IPS-18c (cell line): ENCODE measurements at regions not wholly inside any gene's neighbourhood (a gene's known extent, or its start where the extent isn't known, plus 50 kb on each side); places are given as distances from the start of the nearest gene placed in this dataset.
"Not testable (repeated sequence)": the region's sequence is repeated elsewhere in the genome, so short reads cannot be mapped to it uniquely, and the experiment has no call there.

Experiments
- H3K4me3 ChIP-seq: 2 replicates; pipeline ENCODE4 v1.7.0; 2013; ENCODE audit warnings: low read depth, mild to moderate bottlenecking, low read length, moderate library complexity; ENCODE audit not compliant: insufficient read depth
- H3K9me3 ChIP-seq: one replicate; pipeline ENCODE4 v1.6.1; 2013; ENCODE audit warnings: mild to moderate bottlenecking, low read length, moderate library complexity; ENCODE audit not compliant: control insufficient read depth, insufficient read depth

DNA sequence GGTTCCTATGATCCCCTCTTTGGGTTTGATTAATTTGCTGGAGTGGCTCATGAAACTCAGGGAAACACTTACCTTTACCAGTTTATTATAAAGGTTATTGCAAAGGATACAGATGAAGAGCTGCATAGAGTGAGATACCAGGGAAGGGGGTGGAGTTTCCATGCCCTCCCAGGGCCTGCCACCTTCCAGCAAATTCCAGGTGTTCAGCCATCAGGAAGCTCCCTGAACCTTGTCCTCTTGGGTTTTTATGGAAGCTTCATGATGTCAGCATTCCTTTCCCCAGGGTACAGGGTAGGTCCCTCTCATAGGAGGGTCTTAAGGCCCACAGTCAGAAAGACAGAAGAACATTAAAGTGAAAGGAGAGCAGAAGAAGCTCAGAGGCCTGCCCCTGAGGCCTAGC is 123.9 kb upstream of the DCC start:
- Histone ChIP-seq H3K4me3 (no peak overlapping the region), H3K9me3 (no peaks in the 10 kb centered on the region)

DNA sequence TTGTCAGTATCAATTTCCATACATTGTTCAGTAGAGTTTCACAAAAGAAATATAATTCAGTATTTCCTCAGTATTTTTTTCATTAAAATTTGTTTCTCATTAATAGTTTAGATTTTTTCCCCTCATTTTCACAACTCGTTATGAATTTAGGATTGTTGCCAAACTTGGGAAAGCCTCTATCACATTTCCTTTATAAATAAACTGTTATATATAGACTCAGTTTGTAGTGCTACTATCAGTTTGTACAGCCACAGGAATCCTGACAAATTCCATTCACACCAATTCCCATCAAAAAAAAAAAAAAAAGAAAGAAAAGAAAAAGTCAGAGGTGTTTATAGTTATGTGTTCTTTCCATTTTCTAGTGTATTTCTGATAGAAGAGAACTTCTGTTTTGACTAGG is 123.3 kb upstream of the DCC start:
- Histone ChIP-seq H3K9me3 (no peaks in the 10 kb centered on the region), H3K4me3 (no peak overlapping the region)

DNA sequence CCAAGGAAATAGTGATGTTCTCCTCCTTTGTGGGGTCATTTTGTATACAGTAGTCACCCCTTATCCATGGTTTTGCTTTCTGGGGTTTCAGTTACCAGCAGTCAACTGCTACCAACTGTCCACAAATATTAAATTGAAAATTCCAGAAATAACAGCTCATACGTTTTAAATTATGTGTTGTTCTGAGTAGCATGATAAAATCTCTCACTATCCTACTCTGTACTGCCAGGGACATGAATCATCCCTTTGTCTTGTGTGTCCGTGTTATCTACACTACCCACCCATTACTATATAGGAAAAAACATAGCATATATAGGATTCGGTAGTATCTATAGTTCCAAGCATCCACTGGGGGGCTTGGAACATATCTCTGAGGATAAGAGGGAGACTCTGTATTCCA is 120.9 kb upstream of the DCC start:
- H3K4me3 ChIP-seq = no peak overlapping the region
- H3K9me3 ChIP-seq = no peaks in the 10 kb centered on the region

DNA sequence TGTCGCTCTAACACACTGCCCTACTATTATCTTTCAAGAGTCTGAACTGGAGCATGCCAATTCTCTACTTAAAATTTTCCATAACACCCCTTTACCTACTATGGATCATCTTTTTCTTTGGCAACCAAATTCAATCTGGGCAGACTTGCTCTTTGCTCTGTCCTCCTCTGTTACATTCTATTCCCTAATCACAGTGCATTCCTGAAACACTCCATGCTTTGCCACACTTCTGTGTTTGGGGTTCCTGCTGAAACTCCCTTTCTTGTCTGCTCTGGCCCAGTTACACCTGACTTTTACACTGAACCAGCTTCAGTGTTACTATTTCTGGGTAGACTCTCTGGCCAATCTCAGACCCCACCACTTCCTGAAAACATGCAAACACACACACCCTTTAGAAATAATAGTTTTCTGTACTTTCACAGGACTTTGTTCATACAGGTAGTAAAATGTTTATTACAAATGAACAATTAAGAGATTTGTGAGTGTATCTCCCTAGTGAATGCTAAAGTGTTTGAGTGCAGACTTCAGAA is 119.9 kb upstream of the DCC start:
- Histone ChIP-seq H3K4me3 (no peak overlapping the region), H3K9me3 (no peaks in the 10 kb centered on the region)

DNA sequence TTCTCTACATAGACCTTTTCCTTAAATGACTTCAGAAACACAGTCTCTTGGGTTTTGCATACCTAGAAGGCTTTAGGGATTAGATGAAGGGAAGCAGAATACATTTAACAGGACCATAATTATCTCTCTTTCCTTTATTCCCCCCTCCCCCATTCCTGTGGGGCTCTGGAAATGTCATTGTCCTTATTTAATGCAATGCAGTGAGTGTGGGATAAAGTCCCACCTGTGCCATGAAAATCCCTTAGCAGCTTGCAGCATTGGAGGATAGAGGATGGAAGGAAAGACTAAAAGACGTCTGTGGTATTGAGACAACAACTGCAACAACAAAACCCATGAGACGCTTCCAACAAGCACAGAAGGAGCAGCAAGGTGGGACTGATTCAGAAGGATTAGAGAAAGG is 117.8 kb upstream of the DCC start:
- H3K4me3 ChIP-seq = no peak overlapping the region
- H3K9me3 ChIP-seq = no peaks in the 10 kb centered on the region

DNA sequence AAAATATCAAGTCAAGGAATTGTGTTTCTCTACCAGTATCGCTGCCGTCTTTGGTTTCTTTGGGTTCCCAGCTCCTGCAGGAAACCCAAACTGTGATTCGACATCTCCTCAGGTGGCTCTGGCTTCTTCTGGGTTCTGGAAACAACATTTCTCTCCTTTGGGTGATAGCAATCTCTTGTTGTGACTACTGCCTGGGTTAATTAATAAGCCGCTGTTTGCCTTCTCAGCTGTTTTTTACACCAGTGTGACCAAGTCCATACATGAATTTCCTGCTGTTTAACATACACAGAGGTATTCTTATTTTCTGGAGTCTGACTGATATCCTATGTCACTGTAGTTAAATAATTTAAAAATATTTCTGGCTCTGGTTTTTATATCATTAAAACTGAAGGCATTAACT is 112.5 kb upstream of the DCC start:
- Histone ChIP-seq H3K9me3 (no peaks in the 10 kb centered on the region), H3K4me3 (no peak overlapping the region)

DNA sequence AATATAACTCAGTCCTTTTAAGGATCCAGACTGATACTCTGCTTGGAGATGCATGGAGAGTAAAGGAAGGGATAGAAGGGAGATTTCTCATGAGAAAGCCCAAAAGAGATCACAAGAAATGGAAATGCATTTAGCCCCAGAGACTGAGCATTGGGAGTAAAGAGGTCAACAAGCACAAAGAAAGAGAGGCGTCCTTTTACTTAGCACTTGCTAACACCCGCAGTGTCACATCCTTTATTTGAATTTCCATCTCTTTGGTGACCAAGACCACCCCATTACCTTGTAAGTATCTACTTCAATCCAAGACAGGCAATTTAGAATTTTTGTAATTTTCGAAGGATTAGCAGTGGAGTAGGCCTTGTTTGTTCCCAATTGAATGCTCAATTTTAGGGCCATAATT is 111.8 kb upstream of the DCC start:
- no peak overlapping the region for H3K4me3 ChIP-seq
- no peaks in the 10 kb centered on the region for H3K9me3 ChIP-seq

DNA sequence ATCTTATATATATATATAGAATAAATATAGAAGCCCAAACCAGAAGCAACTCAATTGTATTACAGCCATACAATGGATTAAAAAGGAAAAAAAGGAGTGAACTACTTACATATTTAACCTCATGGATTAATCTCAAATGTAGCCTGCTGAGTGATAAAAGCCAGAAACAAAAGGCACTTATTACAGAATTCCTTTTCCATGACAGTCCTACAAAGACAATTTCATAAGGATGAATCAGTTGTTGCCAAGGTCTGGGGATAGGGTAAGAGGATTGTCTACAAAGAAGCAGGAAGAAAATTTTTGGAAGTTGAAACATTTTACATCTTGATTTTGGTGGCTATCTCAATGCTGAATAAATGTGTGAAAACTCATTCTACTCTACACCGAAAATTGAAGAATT is 103.9 kb upstream of the DCC start:
- H3K4me3 ChIP-seq = no peak overlapping the region
- no peaks in the 10 kb centered on the region for H3K9me3 ChIP-seq

DNA sequence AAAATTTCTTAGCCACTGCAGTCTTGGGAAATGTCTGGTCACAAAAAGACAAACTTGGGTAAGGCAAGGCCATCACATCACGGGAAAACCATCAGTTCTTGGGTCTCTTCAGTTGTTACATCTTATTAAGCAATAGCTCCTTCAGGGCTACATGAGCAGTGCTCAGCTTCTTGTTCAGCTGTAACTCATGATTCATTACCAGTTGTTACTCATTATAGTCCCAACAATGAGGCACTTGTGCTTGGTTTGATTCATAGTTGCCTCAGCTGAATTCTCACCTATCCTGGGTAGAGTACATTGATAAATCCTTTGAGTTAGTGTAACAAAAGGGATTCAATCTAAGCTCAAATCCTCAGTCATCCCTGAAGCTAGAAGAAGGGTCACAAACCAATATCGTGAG is 102.4 kb upstream of the DCC start:
- no peak overlapping the region for H3K4me3 ChIP-seq
- no peaks in the 10 kb centered on the region for H3K9me3 ChIP-seq

DNA sequence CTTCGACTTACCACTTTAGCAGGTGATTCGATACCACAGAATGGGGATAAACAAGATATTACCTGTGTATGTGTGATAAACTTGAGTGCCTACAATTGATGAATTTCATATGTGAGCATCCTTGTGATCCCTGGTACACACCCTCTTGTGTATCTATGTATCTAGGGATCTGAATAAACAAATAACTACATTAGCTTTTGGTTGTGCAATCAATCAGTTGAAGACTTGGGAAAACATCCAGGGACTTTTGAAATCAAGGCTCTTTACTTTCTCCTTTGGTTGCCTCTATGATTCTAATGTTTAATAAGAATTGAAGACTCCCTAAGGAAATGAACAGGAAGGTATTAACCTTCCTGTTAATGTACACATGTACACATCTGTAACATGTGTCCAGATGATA is 97.3 kb upstream of the DCC start:
- Histone ChIP-seq H3K4me3 (no peak overlapping the region), H3K9me3 (no peaks in the 10 kb centered on the region)

DNA sequence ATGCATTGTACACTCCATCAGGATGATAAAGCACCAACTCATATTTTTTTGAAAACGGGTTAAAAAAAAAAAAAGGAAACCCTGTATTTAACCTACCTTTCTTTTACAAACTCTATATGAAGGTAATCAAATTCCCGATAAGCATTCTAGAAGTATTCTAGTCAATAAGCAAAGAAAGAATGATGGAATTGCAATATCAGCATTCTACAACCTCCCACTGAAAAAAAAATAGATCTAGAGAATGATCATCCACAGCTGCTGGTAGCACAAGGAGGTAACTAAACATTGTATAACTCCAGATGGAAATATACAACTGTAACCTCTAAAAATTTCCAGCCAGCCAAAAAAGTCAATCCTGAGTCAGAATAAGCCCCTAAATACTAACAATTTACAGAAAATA is 95.3 kb upstream of the DCC start:
- H3K9me3 ChIP-seq = no peaks in the 10 kb centered on the region
- H3K4me3 ChIP-seq = no peak overlapping the region

DNA sequence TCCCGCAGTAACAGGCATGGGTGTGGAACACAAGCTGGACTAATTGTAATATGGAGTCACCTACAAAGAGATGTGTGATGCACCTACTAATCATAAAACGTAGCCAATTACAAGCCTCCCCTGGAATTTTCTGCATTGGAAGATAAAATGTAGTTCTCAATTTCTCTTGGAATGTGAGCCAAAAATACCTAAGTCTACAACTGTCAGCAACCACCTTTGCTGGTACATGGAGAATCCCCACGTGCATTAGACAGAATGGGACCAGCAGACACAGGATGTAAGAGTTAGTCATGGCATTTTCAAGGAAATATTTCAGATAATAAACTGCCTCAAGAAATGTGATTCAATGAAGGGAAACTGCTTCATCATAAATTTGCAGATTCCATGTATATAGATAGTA is 85.6 kb upstream of the DCC start:
- H3K4me3 ChIP-seq = no peak overlapping the region
- no peaks in the 10 kb centered on the region for H3K9me3 ChIP-seq

DNA sequence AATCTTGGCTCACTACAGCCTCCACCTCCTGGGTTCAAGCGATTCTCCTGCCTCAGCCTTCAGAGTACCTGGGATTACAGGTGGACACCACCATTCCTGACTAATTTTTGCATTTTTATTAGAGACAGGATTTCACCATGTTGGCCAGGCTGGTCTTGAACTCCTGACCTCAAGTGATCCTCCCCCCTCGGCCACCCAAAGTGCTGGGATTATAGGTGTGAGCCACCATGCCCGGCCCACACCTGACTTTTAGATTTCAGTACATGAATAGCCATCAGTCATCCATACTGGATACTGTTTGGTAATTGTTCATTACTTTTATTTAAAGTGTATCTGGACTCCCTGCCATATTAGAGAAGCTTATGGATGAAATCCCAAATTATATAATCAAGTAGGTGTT is 82.6 kb upstream of the DCC start:
- H3K4me3 ChIP-seq, H3K9me3 ChIP-seq: not testable (repeated sequence)

DNA sequence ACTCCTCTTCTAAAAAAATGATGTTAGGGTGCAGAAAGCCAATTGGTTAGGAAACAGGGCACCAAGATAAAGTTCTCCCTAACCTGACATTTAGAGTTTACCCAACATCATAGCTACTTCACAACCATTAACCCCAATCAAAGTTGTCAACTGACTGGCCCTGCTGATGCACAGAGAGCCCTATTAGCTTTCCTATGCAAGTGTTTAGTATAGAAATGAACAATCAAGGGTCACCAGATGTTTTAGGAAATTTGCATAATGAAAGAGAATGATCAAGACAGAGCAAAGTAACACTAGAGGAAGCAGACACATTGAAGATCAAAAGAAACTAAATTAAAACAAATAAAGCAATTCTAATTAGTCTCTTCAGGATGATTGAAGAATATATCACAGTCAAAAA is 64.2 kb upstream of the DCC start:
- Histone ChIP-seq H3K4me3 (no peak overlapping the region), H3K9me3 (no peaks in the 10 kb centered on the region)

DNA sequence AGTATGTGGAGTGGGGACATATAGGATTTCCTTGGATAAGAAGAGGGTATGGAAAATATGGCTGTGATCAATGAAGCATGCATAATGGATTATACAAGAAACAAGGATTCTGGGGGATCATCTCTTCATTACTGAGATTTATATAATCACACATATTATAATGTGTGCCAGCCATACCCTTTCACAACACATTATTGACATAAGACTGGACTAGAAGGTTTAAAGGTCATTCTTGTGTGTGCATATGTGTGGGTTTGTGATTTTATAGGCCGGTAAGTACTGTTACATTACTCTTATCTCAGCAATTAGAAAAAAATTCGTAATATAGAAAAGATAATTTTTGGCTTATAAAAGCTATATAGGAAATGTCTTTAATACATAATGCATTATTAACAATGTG is 62.2 kb upstream of the DCC start:
- Histone ChIP-seq H3K9me3 (no peaks in the 10 kb centered on the region), H3K4me3 (no peak overlapping the region)

DNA sequence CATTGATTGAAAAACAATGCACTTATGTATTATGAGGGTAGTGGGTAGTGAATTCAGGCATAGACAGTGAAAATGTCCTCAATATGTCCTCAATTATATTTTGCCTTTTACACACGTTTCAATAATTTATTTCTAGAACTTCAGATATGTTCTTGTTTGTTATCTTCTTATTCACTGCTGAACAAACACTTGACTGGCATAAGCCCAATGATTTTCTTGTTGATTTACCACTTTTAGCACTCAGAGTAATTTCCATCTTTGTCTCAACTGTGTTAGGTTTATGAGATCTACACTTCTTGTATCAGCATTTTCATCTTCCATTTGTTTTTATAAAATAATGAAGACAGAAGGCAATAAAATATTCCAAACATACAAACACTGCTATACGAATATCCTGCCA is 61.8 kb upstream of the DCC start:
- Histone ChIP-seq H3K4me3 (no peak overlapping the region), H3K9me3 (no peaks in the 10 kb centered on the region)

DNA sequence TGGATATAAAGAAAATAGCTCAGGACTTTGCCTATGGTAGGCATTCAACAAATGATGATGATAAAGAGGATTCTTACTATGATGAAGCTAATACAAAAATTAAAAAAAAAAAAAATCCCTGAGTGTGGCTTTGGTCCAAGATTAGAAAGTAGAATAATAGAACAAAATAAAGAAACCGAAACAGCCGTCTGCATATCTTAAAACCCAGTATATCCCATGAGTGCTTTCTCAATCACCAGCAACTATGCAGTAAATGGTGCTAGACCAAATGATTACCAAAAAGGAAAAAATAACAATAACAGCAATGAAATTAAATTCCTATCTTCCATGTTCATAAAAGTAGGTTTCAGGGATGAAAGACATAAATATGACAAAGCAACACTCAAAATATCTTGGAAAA is 59.3 kb upstream of the DCC start:
- Histone ChIP-seq H3K4me3 (no peak overlapping the region), H3K9me3 (no peaks in the 10 kb centered on the region)

DNA sequence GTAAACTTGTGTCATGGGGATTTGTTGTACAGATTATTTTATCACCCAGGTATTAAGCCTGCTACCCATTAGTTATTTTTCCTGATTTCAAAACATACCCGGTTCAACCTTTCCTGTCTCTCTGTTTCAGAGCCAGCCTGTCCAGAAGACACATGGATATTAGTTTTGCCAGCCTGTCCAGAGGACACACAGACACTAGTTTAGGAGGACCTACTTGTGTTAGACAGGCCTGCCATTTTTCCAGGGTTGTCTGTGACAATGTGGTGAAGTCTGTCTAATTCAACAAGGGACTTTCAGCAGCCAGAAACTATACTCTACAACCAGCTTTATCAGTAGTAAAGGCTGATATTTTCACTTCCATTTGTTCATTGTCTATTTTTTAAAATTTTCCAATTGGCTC is 56.1 kb upstream of the DCC start:
- H3K4me3 ChIP-seq = no peak overlapping the region

DNA sequence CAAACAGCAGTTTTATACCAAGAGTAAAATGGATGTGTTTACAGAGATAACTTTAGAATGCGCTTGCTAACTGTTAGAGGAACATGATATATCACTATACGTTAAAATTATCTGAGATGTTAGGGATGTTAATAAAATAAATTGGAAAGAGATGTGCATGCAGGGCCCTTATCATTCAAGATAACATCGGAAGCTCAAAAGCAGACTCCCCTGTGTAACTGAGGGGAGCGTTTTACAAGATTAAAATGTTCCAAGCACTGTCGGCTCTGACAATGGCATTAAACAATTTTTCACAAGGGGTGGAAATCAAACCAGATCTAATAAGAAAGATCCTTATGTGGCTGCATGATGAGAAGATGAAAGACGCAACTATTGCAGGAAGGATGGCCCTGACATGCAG is 53.3 kb upstream of the DCC start:
- no peak overlapping the region for H3K4me3 ChIP-seq
- H3K9me3 ChIP-seq = no peaks in the 10 kb centered on the region

More for the DNA sequence above, 56.1 kb upstream of the DCC start:
- H3K9me3 ChIP-seq = no peaks in the 10 kb centered on the region

DNA sequence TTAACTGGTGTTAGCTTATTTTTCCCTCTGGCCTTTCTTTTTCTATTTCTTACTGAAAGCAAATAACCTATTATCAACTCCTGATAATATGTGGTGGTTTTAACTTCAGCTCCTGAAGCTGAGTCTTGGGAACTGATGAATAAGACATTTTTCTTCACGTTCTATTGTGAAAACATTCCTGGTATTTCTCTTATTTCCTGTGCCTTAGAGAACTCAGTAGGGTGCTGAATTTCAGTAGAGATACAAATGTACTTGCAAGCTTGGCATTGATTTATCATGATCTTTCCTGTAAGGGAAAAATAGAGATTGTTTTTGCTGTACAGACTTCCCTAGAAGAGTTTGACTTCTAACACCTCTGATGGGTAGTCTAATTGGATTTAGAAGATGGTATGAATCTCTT is 52.8 kb upstream of the DCC start:
- no peak overlapping the region for H3K4me3 ChIP-seq
- no peaks in the 10 kb centered on the region for H3K9me3 ChIP-seq
